GM18507 (cell line): ENCODE measurements at regions not wholly inside any gene's neighbourhood (a gene's known extent, or its start where the extent isn't known, plus 50 kb on each side); places are given as distances from the start of the nearest gene placed in this dataset.

Experiments used
- DNase-seq: peaks from one replicate; pipeline ENCODE4 v3.0.0; 2011; ENCODE audit warnings: low read depth; ENCODE audit not compliant: insufficient read length; ENCODE audit errors: extremely low spot score
- FAIRE-seq: peaks from 2 replicates; lab custom pipeline; 2011; peaks lifted over from hg19 to GRCh38; lab: Jason Lieb, UNC

DNA sequence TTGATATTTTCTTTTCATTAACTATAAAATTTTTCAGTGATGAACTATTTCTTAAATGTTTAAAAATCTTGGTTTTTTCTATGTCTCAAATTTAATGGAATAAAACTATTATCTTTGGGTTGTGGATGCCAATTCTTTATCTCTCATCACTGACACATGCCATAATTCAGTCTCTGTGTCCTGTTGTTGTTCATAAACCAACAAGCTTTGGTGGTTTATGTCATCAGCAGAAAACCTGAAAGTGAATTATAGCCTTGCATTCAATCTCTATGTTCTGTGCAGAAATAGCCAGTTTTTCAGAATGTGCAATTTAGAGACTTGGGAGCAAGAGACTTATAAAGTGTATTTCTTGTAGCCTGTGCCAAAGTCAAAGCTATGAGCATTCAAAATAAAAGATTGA is 462.6 kb upstream of the ADGRL4 start:
- FAIRE-seq (peak; percentile 45), DNase-seq (no peak)

DNA sequence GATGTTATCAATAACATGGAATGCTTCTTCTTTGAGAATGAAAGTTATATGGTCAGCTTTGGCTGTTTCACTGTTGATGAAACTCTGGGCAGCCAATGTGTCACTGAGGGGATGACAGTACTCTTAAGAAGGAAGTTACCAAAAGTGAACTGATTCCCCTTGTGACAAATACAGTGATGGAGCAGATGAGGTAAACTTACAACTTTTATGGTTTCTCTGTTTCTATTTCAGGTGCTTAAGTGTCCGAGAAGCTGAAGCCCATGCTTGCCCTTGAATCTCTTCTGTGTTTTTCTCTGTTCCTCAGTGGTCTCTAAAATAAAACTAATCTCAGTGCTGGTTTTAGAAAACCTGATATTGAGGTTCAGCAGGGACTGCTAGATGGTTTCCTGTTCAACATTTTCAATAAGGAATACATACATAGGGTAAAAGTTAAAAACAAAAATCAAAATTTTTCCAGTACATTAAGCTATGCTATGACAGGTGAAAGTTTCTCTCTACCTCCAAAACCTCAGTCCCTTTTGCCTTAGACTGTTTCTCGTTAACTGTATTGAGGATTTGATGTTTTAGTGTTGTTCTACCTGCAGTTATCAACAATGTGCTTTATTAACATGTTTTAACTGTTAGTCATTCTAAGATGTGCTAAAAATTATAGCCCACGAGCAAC is 454.4 kb upstream of the ADGRL4 start:
- peak; percentile 95 for FAIRE-seq
- peak; percentile 17 for DNase-seq

DNA sequence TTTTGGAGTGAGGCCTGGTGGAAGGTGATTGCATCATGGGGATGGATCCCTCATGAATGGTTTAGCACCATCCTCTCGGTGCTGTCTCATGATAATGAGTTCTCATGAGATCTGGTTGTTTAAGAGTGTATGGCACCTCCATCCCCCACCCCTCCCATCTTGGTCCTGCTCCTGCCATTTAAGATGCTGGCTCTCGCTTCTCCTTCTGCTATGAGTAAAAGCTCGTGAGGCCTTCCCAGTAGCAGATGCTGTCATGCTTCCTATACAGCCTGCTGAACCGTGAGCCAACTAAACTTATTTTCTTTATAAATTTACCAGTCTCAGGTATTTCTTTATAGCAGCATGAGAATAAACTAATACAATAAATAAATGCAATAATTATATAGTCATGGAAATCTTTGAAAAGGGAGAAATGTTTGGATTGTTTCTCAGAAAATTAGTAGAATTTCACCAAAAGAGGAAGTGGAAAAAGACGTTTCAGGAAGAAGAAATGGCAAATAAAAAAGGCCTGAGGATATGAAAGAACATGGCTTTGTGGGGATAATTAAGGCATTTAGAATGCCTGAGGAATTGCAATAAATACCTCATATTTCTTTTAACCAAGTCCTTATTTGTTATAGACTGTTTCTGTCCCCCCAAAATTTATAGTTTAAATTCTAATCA is 451.2 kb upstream of the ADGRL4 start:
- DNase-seq, result no peak
- peak; percentile 49 for FAIRE-seq

DNA sequence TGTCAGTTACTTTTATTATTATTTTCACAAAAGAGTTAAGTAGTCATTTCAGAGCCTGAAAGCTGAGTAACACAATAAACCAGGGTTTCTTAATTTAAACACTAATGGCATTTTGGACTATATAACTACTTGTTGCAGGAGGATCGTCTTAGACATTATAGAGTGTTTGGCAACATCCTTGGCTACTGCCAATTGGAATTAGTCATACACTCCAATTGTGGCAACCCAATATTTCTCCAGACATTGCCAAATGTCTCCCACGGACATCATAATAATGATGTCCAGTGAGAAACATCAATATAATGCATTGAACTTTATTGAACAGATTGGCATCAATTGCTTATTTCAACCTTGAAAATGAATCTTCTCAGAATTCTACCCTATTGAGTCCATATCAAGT is 441.9 kb upstream of the ADGRL4 start:
- FAIRE-seq (no peak), DNase-seq (no peak)

DNA sequence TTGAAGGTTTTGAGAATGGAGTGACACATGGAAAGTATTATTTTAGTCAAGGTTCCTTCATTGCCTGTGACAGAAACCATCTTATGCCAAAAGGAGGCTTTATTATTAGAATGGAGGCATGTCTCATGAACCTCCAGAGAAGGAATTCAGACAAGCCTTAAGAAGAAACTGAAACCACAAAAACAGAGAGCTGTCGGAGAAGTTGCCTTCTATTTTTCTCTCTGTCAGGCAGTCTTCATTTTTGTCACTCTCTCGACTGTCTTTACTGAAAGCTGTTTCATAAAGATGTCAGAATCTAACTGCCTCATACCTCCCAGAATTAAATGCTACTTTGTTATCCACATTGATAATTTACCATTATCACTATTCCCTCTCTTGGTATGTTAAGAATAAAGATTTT is 434.7 kb upstream of the ADGRL4 start:
- peak; percentile 50 for FAIRE-seq

DNA sequence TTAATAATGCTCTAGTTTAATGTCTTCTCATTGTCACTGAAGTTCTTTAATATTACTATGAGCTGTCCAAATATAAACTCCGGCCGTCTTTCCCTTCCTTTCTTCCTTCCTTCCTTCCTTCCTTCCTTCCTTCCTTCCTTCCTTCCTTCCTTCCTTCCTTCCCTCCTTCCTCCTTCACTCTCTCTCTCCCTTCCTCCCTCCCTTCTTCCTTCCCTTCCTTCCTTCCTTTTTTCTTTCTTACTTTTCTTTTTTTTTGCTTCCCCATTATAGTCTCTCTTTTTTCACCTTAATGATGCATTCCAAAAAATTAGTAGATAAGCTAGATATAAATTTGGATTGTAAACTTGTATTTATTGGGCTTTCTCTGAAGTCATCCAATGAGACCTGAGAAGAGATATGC is 431.0 kb upstream of the ADGRL4 start:
- FAIRE-seq (no peak), DNase-seq (no peak)

More for the DNA sequence above, 434.7 kb upstream of the ADGRL4 start:
- no peak for DNase-seq

DNA sequence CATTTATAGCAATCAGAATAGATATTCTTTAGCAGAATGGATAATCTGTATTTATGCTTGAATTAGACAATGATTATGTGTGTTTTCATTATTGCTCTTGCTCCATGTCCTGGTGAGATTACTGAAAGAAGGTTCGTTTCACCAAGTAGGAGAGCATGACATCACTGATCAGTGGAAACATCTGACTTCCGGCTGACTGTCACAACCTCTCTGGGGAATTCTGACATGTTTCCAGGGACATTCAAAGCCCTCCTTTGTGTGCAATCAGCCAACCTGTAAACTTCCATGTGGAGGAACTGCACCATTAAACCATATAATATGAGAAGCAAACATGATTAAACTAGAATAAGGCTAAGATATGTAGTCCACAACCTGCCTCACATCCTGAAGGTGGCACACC is 424.8 kb upstream of the ADGRL4 start:
- no peak for FAIRE-seq
- DNase-seq, result no peak

DNA sequence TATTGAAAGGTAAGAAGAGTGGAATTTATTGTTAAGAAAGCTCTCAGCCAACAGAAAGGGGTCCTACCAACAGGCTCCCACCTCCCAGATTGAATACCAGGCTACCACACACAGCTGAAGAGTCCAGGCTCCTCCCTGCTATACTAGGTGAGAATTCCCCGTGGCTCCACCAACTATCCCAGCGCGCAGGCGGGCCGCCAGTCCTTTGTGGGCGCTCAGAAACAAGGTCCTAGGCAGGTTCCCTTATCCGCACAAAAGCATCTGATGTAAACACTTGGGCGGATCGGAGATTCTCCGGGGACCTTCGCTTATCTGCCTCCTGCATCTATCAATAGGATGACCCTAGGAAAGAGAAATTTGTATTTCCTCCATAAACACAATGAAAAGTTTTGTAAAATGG is 423.9 kb upstream of the ADGRL4 start:
- no peak for DNase-seq
- FAIRE-seq, result no peak

DNA sequence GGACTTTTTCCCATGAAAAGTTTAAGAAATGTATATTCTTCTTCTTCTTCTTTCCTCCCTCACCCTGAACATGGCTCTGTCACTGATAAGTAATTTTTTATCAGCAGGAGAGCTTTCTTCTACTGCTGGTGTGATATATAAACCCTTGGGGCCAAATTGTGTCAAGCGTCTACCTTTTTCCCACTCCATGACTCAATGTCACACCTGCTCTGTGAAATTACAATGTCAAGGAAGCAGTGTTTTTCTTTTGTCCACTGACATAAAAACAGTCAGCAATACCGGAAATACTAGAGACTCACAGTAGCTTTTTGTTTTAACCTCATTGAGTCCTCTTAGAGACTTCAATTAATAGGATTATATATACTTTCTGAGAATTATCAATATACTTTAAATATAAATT is 416.2 kb upstream of the ADGRL4 start:
- DNase-seq, result no peak
- no peak for FAIRE-seq

DNA sequence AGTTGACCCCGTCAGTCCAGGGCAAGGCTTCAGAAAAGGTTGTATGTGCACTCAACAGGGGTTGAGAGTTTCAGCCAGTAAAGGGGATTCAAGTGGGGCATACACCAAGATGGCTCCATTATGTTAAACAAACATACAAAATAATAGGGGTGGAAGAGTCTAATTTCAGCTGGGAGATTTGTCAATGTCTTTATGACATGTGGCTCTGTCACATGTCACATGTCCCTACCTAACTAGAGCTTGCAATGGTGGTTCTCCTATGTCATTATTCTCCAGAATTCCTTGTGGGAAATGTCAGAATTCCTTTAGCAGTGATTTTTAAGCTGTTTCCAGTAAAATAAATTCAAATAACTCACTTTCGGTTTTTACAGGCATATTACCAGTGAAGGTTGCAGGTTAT is 392.0 kb upstream of the ADGRL4 start:
- no peak for DNase-seq
- no peak for FAIRE-seq

DNA sequence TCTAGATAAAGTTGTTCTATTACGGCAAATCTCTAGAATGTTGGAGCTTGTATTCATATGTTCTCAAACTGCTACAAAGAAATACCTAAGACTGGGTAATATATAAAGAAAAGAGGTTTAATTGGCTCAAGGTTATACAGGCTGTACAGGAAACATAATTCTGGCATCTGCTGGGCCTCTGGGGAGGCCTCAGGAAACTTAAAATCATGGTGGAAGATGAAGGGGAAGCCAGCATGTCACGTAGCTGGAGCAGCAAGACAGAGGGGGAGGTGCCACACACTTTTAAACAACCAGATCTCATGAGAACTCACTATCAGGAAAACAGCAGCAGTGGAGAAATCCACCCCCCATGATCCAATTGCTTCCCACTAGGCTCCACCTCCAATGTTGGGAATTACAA is 390.4 kb upstream of the ADGRL4 start:
- DNase-seq (no peak), FAIRE-seq (no peak)

DNA sequence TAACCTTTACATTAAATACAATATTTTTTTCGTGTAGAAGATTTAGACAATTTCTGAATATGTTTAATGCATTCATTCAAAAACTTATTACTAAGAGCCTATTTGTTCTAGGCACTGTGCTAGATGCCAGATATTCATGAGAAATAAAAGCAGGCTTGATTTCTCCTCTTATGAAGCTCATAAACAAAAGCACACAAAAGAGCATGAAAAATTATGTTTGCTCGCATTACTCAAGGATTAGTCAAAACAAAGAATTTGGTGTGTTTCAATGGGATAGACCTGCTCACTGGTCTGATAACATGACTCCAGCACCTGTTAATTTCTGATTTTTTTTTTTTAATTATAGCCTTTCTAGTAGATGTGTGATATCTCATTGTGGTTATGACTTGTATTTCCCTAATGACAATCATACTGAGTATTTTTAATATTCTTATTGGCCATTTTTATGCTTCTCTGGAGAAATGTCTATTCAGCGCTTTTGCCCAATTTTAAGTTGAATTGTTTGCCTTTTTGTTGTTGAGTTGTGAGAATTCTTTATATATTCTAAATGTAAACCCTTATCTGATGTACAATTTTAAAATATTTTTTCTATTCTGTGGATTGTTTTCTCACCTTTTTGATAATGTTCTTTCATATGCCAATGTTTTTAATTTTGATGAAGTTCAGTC is 382.3 kb upstream of the ADGRL4 start:
- FAIRE-seq (no peak), DNase-seq (no peak)

DNA sequence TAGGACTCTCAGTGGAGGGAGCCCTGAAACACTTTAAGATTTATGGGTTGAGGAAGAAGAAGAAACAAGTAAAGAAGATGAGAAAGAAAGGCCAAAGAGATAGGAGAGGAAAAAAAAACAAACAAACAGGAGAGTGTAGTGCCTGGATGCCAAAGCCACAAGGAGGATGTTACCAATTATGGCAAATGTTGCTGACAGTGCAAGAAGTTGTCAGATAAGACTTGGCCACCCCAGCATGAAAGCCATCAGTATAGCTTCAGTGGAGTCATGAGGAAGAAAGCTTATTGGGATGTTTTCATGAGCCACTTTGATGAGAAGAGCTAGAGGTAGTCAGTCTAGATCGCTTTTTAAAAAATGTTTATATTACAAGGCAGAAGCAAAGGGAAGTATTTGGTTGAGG is 380.2 kb upstream of the ADGRL4 start:
- FAIRE-seq (no peak), DNase-seq (no peak)

DNA sequence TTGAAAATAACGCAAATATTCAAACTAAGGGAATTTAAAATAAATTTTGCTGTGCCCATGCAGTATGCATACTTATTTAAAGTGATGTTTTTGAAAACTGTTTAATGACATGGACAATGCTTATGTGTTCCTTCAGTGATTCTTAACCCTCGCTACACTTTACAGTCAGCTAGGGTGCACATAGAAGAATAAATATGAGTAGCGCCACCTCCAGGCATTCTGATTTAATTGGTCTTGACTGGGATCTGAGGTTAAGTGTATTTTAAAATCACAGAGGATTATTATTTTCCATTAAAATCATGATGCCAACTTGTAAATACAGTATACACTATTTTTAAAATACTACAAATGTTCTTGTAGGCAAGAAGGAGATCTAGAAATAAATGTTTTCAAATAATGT is 373.5 kb upstream of the ADGRL4 start:
- DNase-seq, result no peak
- FAIRE-seq, result no peak

DNA sequence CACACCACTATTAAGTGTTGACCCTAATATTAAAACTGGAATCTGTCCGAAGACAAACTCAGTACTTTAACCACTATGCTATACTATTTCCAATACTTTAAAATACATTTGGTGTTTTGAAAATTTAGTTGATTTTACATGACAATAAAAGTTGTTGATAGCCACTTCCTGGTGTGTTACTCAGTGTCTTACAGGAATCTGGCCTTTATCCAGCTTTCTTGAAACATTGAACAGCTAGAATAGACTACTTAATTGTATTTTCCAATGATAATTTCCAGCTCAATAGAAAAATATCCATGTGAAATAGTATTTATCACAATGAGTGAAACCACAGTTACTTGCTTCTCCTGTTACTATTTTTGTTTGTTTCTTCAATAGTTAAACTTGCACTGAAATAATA is 369.6 kb upstream of the ADGRL4 start:
- FAIRE-seq, result no peak

DNA sequence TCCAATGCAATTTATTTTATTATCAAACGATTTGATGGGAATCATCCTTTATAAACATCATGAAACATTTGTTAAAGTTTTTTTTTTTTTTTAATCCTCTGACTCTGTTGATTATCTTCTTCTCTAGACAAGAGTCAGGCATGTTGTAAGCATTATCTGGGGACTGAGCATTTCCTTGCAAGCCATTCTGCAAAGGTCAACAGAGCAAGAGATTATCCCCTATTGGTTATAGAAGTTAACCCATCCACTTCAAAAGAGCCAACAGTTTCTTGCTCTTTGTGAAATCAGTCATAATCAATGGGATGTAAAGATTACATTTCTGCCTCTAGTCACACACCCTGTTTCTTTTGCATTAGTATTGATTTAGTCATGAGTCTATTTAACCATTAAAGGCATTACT is 368.8 kb upstream of the ADGRL4 start:
- DNase-seq (no peak), FAIRE-seq (no peak)

More for the DNA sequence above, 369.6 kb upstream of the ADGRL4 start:
- DNase-seq, result no peak

DNA sequence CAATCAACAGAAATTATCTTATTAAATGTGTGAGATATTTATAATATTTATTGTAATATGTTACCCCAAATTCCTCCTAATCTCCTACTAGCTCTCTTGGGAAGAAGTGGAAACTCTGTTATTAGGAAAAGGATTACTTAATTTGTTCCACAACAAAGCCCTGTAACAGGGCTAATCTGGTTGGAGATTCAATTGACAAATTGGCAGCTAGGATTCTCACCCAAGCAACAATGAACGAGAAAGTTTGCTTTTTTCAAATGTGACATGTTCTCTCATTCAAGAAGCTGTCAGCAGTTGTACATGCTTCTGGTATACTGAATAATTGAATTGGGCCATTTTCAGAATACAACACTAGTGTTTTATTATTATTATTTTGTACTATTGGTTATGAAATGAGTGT is 367.9 kb upstream of the ADGRL4 start:
- DNase-seq (no peak), FAIRE-seq (no peak)

DNA sequence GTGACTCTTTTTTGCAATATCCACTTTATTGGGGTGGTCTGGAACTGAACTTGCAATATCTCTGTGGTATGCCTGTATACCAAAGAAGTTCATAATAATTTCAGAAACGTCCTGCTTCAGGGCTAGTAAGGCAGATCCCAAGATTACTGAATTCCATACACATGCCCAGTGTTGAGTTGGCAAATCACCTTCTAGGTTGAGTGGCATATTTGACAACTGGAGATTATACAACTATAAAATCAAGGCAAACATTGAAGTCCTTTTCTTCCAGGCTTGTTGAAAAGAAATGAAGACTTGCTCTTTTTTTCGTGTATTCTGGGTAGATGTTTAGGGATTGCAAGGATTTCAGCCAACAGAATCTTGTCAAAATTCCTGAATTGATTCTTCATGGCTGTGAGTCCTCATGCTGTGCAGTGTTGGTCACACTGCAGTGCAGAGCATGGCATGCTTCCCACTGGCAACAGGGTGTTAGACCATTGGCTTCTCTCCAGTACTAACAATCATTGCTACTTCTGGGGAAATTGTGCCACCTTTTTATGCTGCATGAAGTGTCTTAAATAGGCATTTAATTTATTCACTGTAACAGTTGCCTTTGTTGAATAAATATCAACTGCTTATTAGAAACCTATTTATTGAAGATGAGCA is 367.1 kb upstream of the ADGRL4 start:
- FAIRE-seq (no peak), DNase-seq (no peak)

DNA sequence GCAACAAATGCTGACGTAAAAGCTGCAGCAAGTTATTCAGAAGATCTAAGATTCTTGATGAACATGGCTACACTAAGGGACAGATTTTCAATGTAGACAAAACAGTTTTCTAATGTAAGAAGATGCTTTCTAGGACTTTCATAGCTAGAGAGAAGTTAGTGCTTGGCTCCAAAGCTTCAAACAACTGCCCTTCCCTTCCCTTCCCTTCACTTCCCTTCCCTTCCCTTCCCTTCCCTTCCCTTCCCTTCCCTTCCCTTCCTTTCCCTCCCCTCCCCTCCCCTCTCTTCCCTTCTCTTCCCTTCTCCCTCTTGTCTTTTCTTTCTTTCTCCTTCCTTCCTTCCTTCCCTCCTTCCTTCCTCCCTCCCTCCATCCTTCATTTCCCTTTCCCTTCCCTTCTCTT is 365.3 kb upstream of the ADGRL4 start:
- DNase-seq (no peak), FAIRE-seq (no peak)

DNA sequence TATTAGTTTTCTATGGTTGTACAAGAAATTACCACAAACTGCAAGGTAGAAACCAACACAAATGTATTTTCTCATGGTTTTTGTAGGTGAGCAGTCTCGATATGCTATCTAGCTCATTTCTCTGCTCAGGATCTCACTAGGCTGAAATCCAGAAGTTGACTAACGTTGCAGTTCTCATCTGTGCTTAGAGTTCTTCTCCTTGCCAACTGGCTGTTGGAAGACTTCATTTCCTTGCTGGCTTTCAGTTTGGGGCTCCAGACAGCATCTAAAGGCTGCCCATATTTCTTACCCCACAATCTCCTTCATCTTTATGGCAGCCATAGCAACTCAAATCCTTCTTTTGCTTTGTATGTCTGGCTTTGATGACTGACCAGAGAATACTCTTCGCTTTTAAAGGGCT is 362.6 kb upstream of the ADGRL4 start:
- FAIRE-seq, result no peak
- no peak for DNase-seq

DNA sequence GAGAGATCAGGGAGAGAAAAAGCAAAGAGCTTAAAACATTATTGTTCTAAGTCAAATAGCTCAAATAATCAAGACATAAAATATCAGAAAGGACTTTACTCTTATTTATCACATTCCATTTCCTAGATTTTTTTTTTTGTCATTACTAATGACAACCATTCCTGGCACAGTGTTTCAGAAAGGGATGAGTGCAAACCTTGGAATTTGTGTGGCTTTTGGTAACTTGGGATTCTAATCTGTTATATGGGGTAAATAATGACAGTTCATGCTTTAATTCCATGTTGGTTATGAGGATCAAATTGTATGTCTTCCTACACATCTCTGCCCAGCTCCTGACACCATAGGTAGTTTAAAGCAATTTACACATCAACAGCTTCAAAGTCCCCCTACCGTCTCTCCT is 358.4 kb upstream of the ADGRL4 start:
- no peak for FAIRE-seq

More for the DNA sequence above, 358.4 kb upstream of the ADGRL4 start:
- DNase-seq, result no peak
